ENCODE measurements at regions not wholly inside any gene's neighbourhood (a gene's known extent, or its start where the extent isn't known, plus 50 kb on each side); places are given as distances from the start of the nearest gene placed in this dataset.
"Not testable (repeated sequence)": the region's sequence is repeated elsewhere in the genome, so short reads cannot be mapped to it uniquely, and the experiment has no call there.

GRCh38 chr3:159669766-159670165, 318.9 kb upstream of the IL12A start:
- DNase-seq = no peak

- DNase-seq = no peak
Measured at GRCh38 chr3:159672728-159673688, 315.6 kb upstream of the IL12A start.

GRCh38 chr3:159674583-159674982, 314.1 kb upstream of the IL12A start:
- no peak for DNase-seq

- no peak for DNase-seq
Measured at GRCh38 chr3:159675285-159675684, 313.4 kb upstream of the IL12A start.

- DNase-seq = no peak
Measured at GRCh38 chr3:159679900-159680299, 308.7 kb upstream of the IL12A start.

- DNase-seq = not testable (repeated sequence)
Measured at GRCh38 chr3:159681717-159682116, 306.9 kb upstream of the IL12A start.

GRCh38 chr3:159685801-159686200, 302.8 kb upstream of the IL12A start:
- DNase-seq = no peak

- no peak for DNase-seq
Measured at GRCh38 chr3:159693226-159693625, 295.4 kb upstream of the IL12A start.

GRCh38 chr3:159711560-159712333, 276.9 kb upstream of the IL12A start:
- no peak for DNase-seq

- DNase-seq = no peak
Measured at GRCh38 chr3:159721324-159721723, 267.3 kb upstream of the IL12A start.

- DNase-seq = no peak
Measured at GRCh38 chr3:159723295-159723694, 265.3 kb upstream of the IL12A start.

- no peak for DNase-seq
Measured at GRCh38 chr3:159724627-159725026, 264.0 kb upstream of the IL12A start.

- no peak for DNase-seq
Measured at GRCh38 chr3:159726231-159726964, 262.2 kb upstream of the IL12A start.

GRCh38 chr3:159727506-159727905, 261.1 kb upstream of the IL12A start:
- DNase-seq = no peak

- no peak for DNase-seq
Measured at GRCh38 chr3:159731254-159731653, 257.4 kb upstream of the IL12A start.

GRCh38 chr3:159732172-159733111, 256.2 kb upstream of the IL12A start:
- no peak for DNase-seq

- DNase-seq = no peak
Measured at GRCh38 chr3:159733194-159733860, 255.3 kb upstream of the IL12A start.

- DNase-seq = no peak
Measured at GRCh38 chr3:159734681-159735080, 254.0 kb upstream of the IL12A start.

GRCh38 chr3:159739166-159739565, 249.5 kb upstream of the IL12A start:
- no peak for DNase-seq

GRCh38 chr3:159739969-159740368, 248.7 kb upstream of the IL12A start:
- no peak for DNase-seq

GRCh38 chr3:159741281-159741680, 247.4 kb upstream of the IL12A start:
- no peak for DNase-seq

All from inflammatory macrophage treated with lipopolysaccharide for 4 hours (primary cell).